ENCODE measurements at regions not wholly inside any gene's neighbourhood (a gene's known extent, or its start where the extent isn't known, plus 50 kb on each side); places are given as distances from the start of the nearest gene placed in this dataset.

GRCh38 chr7:88431882-88432281 is 125.2 kb upstream of the STEAP4 start:
- no peak for TF ChIP-seq CTCF (conservative IDR thresholded peaks at IDR 0.05)
- TF ChIP-seq ZFX (IDR thresholded peaks at IDR 0.05): no peak
- no peak overlapping the region for H3K27ac ChIP-seq

- TF ChIP-seq ZFX (IDR thresholded peaks at IDR 0.05) (no peak), CTCF (conservative IDR thresholded peaks at IDR 0.05) (no peak; the same call in 1 of the 2 replicates)
- H3K27ac ChIP-seq: no peak overlapping the region
Observed at GRCh38 chr7:88429382-88429781, 122.7 kb upstream of the STEAP4 start.

- TF ChIP-seq ZFX (IDR thresholded peaks at IDR 0.05) (no peak), CTCF (conservative IDR thresholded peaks at IDR 0.05) (no peak)
- H3K27ac ChIP-seq: no peak overlapping the region
Observed at GRCh38 chr7:88402529-88402928, 95.8 kb upstream of the STEAP4 start.

DNA sequence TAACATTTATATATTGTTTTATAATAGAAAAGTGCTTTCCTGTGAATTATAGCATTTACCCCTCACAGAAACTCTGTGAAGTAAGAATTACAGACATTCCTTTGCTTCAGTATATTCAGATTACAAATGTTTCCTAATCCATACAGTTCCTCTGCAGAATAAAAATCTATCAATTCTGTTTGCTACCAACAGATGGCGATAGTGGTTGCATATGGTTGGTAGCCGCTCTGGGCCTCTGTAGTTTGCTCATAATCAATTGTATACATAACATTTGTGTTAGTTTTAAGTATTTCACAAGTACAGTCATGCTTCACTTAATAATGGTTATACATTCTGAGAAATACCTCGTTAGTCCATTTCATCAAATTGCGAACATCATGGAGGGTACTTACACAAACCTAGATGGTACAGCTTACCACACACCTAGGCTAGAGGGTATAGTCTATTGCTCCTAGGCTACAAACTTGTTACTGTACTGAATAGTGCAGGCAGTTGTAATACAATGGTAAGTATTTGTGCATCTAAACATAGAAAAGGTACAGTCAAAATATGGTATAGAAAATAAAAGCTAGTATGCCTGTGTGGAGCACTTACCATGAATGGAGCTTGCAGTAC is 94.4 kb upstream of the STEAP4 start:
- no peak for TF ChIP-seq ZFX (IDR thresholded peaks at IDR 0.05)
- peak; percentile 93 for TF ChIP-seq CTCF (conservative IDR thresholded peaks at IDR 0.05)
- H3K27ac ChIP-seq: no peak overlapping the region

DNA sequence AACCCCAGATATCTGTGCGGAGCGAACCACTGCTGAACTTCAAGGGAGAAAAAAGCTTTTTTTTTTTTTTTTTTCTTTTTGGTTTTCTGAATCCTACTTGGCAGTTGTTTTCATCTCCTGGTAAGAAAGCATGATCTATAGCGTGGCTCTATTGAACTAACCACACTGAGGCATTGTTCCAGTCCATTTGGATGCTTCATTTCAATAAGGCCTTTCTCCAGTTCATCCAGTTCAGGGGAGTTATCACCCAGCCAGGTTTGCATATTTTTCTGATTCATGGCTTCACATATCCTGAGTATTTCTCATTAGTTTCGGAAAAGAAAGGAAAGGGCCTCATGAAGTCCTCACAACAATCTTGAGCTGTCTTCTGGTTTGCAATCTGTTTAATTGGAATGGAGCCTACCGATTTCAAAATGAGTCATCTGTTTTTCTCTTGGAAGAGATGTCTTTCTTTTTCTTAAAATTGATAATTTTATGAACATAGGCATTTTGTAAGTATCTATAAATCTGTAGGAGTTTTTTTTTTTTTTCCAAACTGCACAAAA is 93.1 kb upstream of the STEAP4 start:
- H3K27ac ChIP-seq: no peak overlapping the region
- TF ChIP-seq ZFX (IDR thresholded peaks at IDR 0.05) (no peak), CTCF (conservative IDR thresholded peaks at IDR 0.05) (no peak)

DNA sequence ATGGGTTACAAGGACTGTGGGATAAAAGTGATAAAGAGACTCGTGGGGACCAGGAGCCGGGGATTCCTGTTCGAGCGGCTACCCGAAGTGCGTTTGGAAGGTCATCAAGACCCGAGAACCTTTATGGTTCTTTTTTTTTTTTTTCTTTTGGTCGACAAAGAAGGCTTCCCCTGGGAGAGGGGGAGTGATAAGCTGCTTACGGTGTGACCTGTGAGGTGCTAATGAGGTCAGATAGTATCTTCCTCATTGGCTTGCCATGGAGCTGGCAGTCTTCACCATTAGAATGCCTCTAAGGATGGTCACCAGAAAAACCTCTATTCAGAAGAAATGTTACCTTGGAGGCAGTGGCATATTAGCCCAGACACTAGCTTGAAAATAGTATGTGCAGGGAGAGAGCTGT is 92.3 kb upstream of the STEAP4 start:
- no peak overlapping the region for H3K27ac ChIP-seq
- TF ChIP-seq CTCF (conservative IDR thresholded peaks at IDR 0.05) (no peak), ZFX (IDR thresholded peaks at IDR 0.05) (no peak)

DNA sequence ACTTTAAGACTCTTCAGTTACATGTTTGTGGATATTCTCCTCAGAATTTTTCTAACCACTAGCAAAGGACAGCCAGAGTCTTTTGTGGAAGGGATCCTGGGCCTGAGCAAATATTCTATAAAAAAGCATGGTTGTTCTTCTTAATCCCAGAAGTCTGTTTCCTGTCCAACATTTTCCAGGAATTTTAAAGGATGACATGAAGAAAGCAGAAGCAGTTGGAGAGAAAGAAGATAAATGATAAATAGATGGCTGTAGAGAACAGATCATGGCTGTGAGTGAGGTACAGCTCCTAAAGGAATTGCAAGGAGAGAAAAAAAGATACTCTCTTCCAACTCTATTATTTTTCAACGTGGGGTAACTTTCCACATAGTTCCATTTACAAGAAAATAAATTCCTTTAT is 91.8 kb upstream of the STEAP4 start:
- no peak overlapping the region for H3K27ac ChIP-seq
- TF ChIP-seq ZFX (IDR thresholded peaks at IDR 0.05) (no peak), CTCF (conservative IDR thresholded peaks at IDR 0.05) (no peak)
